HepG2 (cell line): ENCODE measurements at regions not wholly inside any gene's neighbourhood (a gene's known extent, or its start where the extent isn't known, plus 50 kb on each side); places are given as distances from the start of the nearest gene placed in this dataset.

Experiments used
- ATAC-seq: fragments of 200-7000 bp; cut with Tn5 transposase; 3 replicates; pipeline ENCODE4 v1.9.1; 2020; ENCODE audit warnings: mild to moderate bottlenecking, moderate library complexity
- BruUV-seq: library from RNA; stranded (reverse); fragments of 400-500 nt; replicated peaks from 2 replicates; lab custom pipeline; 2021; lab: Mats Ljungman, UMichigan
- CTCF ChIA-PET: fragments of 300-600 bp; formaldehyde crosslinking; extraction: SDS; loops from one replicate; lab custom pipeline; 2021; ENCODE audit warnings: low total read pairs, inconsistent platforms, low intra/inter-chr PET ratio; lab: Yijun Ruan, JAX
- POLR2A ChIA-PET: fragments of 350-600 bp; sonication (Branson Sonifier 250); formaldehyde crosslinking; loops from one replicate; lab custom pipeline; 2020; ENCODE audit warnings: antibody characterized with exemption, inconsistent platforms; lab: Yijun Ruan, JAX
- DNase-seq: peaks from one replicate; pipeline ENCODE4 v3.0.0-alpha.2; 2015; ENCODE audit warnings: low spot score
- FAIRE-seq: peaks from 3 replicates; lab custom pipeline; 2011; peaks lifted over from hg19 to GRCh38; lab: Jason Lieb, UNC
- H2AFZ ChIP-seq: one replicate; pipeline ENCODE4 v1.6.1; 2011; ENCODE audit warnings: low read length, inconsistent platforms
- H3K27ac ChIP-seq: fragments of 300-600 bp; 3 replicates; pipeline ENCODE4 v1.8.0; 2011; ENCODE audit warnings: mixed run types, mild to moderate bottlenecking, mixed read lengths, low read length, inconsistent platforms; ENCODE audit not compliant: insufficient read depth; ENCODE audit errors: extremely low read length
- H3K27me3 ChIP-seq, 2 experiments: fragments of 200-600 bp in 1 of 2; 2 replicates in 1 of 2; 3 replicates in 1 of 2; pipeline versions ENCODE4 v1.6.0 to v1.8.0; 2011; ENCODE audit warnings: low read length in 2 of 2, mild to moderate bottlenecking in 2 of 2, moderate library complexity in 2 of 2, inconsistent platforms in 1 of 2; ENCODE audit not compliant: insufficient read depth in 2 of 2, control insufficient read depth in 1 of 2
- H3K36me3 ChIP-seq, 2 experiments: fragments of 200-600 bp in 1 of 2; replicated peaks in 1 of 2; 2 replicates in 1 of 2; 3 replicates in 1 of 2; pipeline versions ENCODE4 v1.5.1 to v1.8.0; 2011; ENCODE audit warnings: low read length in 2 of 2, inconsistent platforms in 1 of 2; ENCODE audit not compliant: insufficient read depth in 2 of 2, control insufficient read depth in 1 of 2
- H3K4me1 ChIP-seq: 2 replicates; pipeline ENCODE4 v1.5.1; 2012; ENCODE audit warnings: low read length, inconsistent platforms; ENCODE audit not compliant: insufficient read depth
- H3K4me2 ChIP-seq: 2 replicates; pipeline ENCODE4 v1.6.0; 2011; ENCODE audit warnings: low read depth, low read length, inconsistent platforms
- H3K4me3 ChIP-seq, 3 experiments: fragments of 200-600 bp in 1 of 3; sonication (generic), shearing (Covaris generic) in 1 of 3; replicated peaks in 1 of 3; 2 replicates each; pipeline ENCODE4 v1.5.1; 2011 to 2016; ENCODE audit warnings: low read length in 3 of 3, inconsistent platforms in 2 of 3, low read depth in 2 of 3, mild to moderate bottlenecking in 2 of 3, control low read depth in 1 of 3, mixed read lengths in 1 of 3; ENCODE audit not compliant: insufficient read depth in 1 of 3
- H3K79me2 ChIP-seq: one replicate; pipeline ENCODE4 v1.6.1; 2011; ENCODE audit warnings: low read length, inconsistent platforms; ENCODE audit not compliant: insufficient read depth
- H3K9ac ChIP-seq: 2 replicates; pipeline ENCODE4 v1.6.0; 2011; ENCODE audit warnings: mild to moderate bottlenecking, low read depth, low read length, inconsistent platforms; ENCODE audit not compliant: insufficient read depth
- H3K9me3 ChIP-seq: 2 replicates; pipeline ENCODE4 v1.5.1; 2012; ENCODE audit warnings: mild to moderate bottlenecking, low read length
- H4K20me1 ChIP-seq: 2 replicates; pipeline ENCODE4 v1.6.0; 2011; ENCODE audit warnings: inconsistent platforms, mild to moderate bottlenecking, low read length, moderate library complexity; ENCODE audit not compliant: insufficient read depth
- CEBPB ChIP-seq: IDR thresholded peaks from 2 replicates; pipeline ENCODE4 v1.6.1; 2011; ENCODE audit warnings: low read depth, low read length, improper control_type of control experiment, borderline replicate concordance
- SATB2 ChIP-seq: sonication (generic); formaldehyde crosslinking; IDR thresholded peaks from 2 replicates; pipeline ENCODE4 v1.5.0; 2020; ENCODE audit warnings: missing genetic modification reagents
- ZFYVE20 ChIP-seq: sonication (generic); formaldehyde crosslinking; IDR thresholded peaks from 2 replicates; pipeline ENCODE4 v1.8.0; 2023; ENCODE audit warnings: low read depth, mild to moderate bottlenecking, moderate library complexity, missing genetic modification reagents, borderline replicate concordance
- ZIK1 ChIP-seq: sonication (generic); formaldehyde crosslinking; IDR thresholded peaks from 2 replicates; pipeline ENCODE4 v1.5.0; 2020; ENCODE audit warnings: mild to moderate bottlenecking, low read depth, missing genetic modification reagents, borderline replicate concordance
- ZNF274 ChIP-seq: sonication (generic); formaldehyde crosslinking; IDR thresholded peaks from 2 replicates; pipeline ENCODE4 v1.5.1; 2020; ENCODE audit warnings: mild to moderate bottlenecking, missing genetic modification reagents
- ZNF550 ChIP-seq: sonication (generic); formaldehyde crosslinking; IDR thresholded peaks from 2 replicates; pipeline ENCODE4 v1.4.0; 2020; ENCODE audit warnings: mild to moderate bottlenecking, missing genetic modification reagents, borderline replicate concordance
- ZNF83 ChIP-seq: sonication (generic); formaldehyde crosslinking; IDR thresholded peaks from 2 replicates; pipeline ENCODE4 v1.4.0; 2020; ENCODE audit warnings: missing genetic modification reagents, mild to moderate bottlenecking, borderline replicate concordance
- whole genome bisulfite sequencing: methylation state at CpG from one replicate; pipeline ENCODE4 v1.1.6; 2017; ENCODE audit warnings: low lambda C conversion rate; 5-methylcytosine and 5-hydroxymethylcytosine counted together
- in situ Hi-C: cut with HindIII; loops from 2 replicates; pipeline ENCODE4 v1.10.0; 2017; ENCODE audit warnings: low pct_unique_long_range_greater_than_20kb; ENCODE audit not compliant: extremely low pct_ligation_motif_present
- intact Hi-C: fragments of 100-400 bp; cut with micrococcal nuclease; formaldehyde crosslinking; loops from one replicate; pipeline ENCODE4 v1.10.0; 2022; ENCODE audit not compliant: unreplicated experiment
- TF ChIP-seq, protein P1 (sequence below): sonication (generic); formaldehyde crosslinking; conservative IDR thresholded peaks from 2 replicates; pipeline ENCODE4 v1.8.1; 2023; ENCODE audit warnings: missing genetic modification reagents
- TF ChIP-seq, protein P2 (sequence below): sonication (generic); formaldehyde crosslinking; IDR thresholded peaks from 2 replicates; pipeline ENCODE4 v1.5.1; 2020; ENCODE audit warnings: missing genetic modification reagents, mild to moderate bottlenecking, borderline replicate concordance

- Histone ChIP-seq H4K20me1 (no peaks in the 10 kb centered on the region), H3K4me3 (no peak overlapping the region)
- intact Hi-C loops (no loop called here), in situ Hi-C loops (no loop called here)
- TF ChIP-seq ZIK1 (CRISPR knock-in tag) (no peak), ZFYVE20 (CRISPR knock-in tag) (no peak), ZNF550 (CRISPR knock-in tag) (no peak)
- TF ChIP-seq, protein P1, sequence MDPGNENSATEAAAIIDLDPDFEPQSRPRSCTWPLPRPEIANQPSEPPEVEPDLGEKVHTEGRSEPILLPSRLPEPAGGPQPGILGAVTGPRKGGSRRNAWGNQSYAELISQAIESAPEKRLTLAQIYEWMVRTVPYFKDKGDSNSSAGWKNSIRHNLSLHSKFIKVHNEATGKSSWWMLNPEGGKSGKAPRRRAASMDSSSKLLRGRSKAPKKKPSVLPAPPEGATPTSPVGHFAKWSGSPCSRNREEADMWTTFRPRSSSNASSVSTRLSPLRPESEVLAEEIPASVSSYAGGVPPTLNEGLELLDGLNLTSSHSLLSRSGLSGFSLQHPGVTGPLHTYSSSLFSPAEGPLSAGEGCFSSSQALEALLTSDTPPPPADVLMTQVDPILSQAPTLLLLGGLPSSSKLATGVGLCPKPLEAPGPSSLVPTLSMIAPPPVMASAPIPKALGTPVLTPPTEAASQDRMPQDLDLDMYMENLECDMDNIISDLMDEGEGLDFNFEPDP (CRISPR knock-in tag): no peak
- TF ChIP-seq, all 625 proteins: peak for 0
- no TSS peak for BruUV-seq
- peaks cover 5 to 32% of the 10 kb centered on the region in 2 experiments; a peak in 4 of 5 replicates for H3K27me3 ChIP-seq
- no peaks in the 10 kb centered on the region for H3K36me3 ChIP-seq
- no peak overlapping the region for H3K27ac ChIP-seq
- 45% methylated on average over 5 of the region's 5 CpGs for WGBS
- ChIA-PET CTCF (no interaction called here), POLR2A (no interaction called here)
- no peaks in the 10 kb centered on the region for H3K4me1 ChIP-seq
- H3K9ac ChIP-seq: no peak overlapping the region
- no peak overlapping the region for H3K4me2 ChIP-seq
- H3K9me3 ChIP-seq: no peaks in the 10 kb centered on the region
- H3K79me2 ChIP-seq: no peaks in the 10 kb centered on the region
- ATAC-seq (no peak), FAIRE-seq (no peak), DNase-seq (no peak)
- H2AFZ ChIP-seq: no peak overlapping the region
Observed at GRCh38 chr14:35999294-35999693, 173.2 kb downstream of the BRMS1L start.

- in situ Hi-C loops (no loop called here), intact Hi-C loops (no loop called here)
- ATAC-seq (no peak; the same call in 2 of the 3 replicates), FAIRE-seq (no peak), DNase-seq (no peak)
- WGBS: 44% methylated on average over 12 of the region's 12 CpGs
- Histone ChIP-seq H3K36me3 (no peaks in the 10 kb centered on the region), H3K9me3 (no peaks in the 10 kb centered on the region), H3K4me1 (no peaks in the 10 kb centered on the region), H2AFZ (no peak overlapping the region), H3K79me2 (no peaks in the 10 kb centered on the region), H3K27ac (no peak overlapping the region), H4K20me1 (no peaks in the 10 kb centered on the region), H3K27me3 (peaks cover 5 to 32% of the 10 kb centered on the region in 2 experiments; a peak in 4 of 5 replicates), H3K9ac (no peak overlapping the region), H3K4me3 (no peak overlapping the region), H3K4me2 (no peak overlapping the region)
- TF ChIP-seq ZNF83 (CRISPR knock-in tag) (no peak), SATB2 (no peak), ZNF274 (CRISPR knock-in tag) (no peak), CEBPB (no peak)
- TF ChIP-seq, protein P2, sequence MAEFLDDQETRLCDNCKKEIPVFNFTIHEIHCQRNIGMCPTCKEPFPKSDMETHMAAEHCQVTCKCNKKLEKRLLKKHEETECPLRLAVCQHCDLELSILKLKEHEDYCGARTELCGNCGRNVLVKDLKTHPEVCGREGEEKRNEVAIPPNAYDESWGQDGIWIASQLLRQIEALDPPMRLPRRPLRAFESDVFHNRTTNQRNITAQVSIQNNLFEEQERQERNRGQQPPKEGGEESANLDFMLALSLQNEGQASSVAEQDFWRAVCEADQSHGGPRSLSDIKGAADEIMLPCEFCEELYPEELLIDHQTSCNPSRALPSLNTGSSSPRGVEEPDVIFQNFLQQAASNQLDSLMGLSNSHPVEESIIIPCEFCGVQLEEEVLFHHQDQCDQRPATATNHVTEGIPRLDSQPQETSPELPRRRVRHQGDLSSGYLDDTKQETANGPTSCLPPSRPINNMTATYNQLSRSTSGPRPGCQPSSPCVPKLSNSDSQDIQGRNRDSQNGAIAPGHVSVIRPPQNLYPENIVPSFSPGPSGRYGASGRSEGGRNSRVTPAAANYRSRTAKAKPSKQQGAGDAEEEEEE (CRISPR knock-in tag): no peak
- no TSS peak for BruUV-seq
- ChIA-PET CTCF (no interaction called here), POLR2A (no interaction called here)
Observed at GRCh38 chr14:35998303-35998702, 172.2 kb downstream of the BRMS1L start.
